GM12878 (cell line): ENCODE measurements at regions not wholly inside any gene's neighbourhood (a gene's known extent, or its start where the extent isn't known, plus 50 kb on each side); places are given as distances from the start of the nearest gene placed in this dataset.

Experiments
- ATAC-seq: fragments of 200-7000 bp; cut with Tn5 transposase; 3 replicates; pipeline ENCODE4 v1.9.1; 2020; ENCODE audit warnings: mild to moderate bottlenecking, moderate library complexity
- BruUV-seq: library from RNA; stranded (reverse); fragments of 400-500 nt; replicated peaks from 2 replicates; lab custom pipeline; 2021; lab: Mats Ljungman, UMichigan
- CTCF ChIA-PET: fragments of 300-600 bp; sonication (Branson Sonifier 250); formaldehyde crosslinking; extraction: SDS; loops from one replicate; lab custom pipeline; 2021; ENCODE audit warnings: inconsistent platforms; lab: Yijun Ruan, JAX
- POLR2A ChIA-PET: fragments of 350-600 bp; formaldehyde crosslinking; extraction: SDS; loops from one replicate; lab custom pipeline; 2021; ENCODE audit warnings: inconsistent platforms; lab: Charles Lee
- RAD21 ChIA-PET: fragments of 300-600 bp; sonication (Branson Sonifier 250); formaldehyde crosslinking; loops from one replicate; lab custom pipeline; 2023; ENCODE audit warnings: antibody characterized with exemption; ENCODE audit not compliant: unreplicated experiment; lab: Charles Lee
- SMC1A ChIA-PET: fragments of 300-600 bp; sonication (Branson Sonifier 250); formaldehyde crosslinking; loops from one replicate; lab custom pipeline; 2023; ENCODE audit not compliant: unreplicated experiment, uncharacterized antibody; lab: Charles Lee
- DNase-seq: peaks from one replicate; pipeline ENCODE4 v3.0.0-alpha.2; 2011; ENCODE audit warnings: low read depth, low spot score
- FAIRE-seq: peaks from 3 replicates; lab custom pipeline; 2011; peaks lifted over from hg19 to GRCh38; lab: Jason Lieb, UNC
- H2AFZ ChIP-seq: 2 replicates; pipeline ENCODE4 v1.6.0; 2011; ENCODE audit warnings: low read depth, low read length, control low read depth; ENCODE audit not compliant: control insufficient read depth
- H3K27ac ChIP-seq: 2 replicates; pipeline ENCODE4 v1.5.1; 2011; ENCODE audit warnings: control low read depth; ENCODE audit not compliant: control insufficient read depth, insufficient read depth
- H3K27me3 ChIP-seq, 2 experiments: replicated peaks in 1 of 2; 2 replicates each; pipeline versions ENCODE4 v1.6.0 to v1.6.1; 2011; ENCODE audit warnings: low read length in 1 of 2; ENCODE audit not compliant: control insufficient read depth in 2 of 2, insufficient read depth in 2 of 2
- H3K36me3 ChIP-seq, 2 experiments: 2 replicates each; pipeline ENCODE4 v1.5.1; 2011; ENCODE audit warnings: low read length in 1 of 2; ENCODE audit not compliant: control insufficient read depth in 2 of 2, insufficient read depth in 2 of 2
- H3K4me1 ChIP-seq: 2 replicates; pipeline ENCODE4 v1.6.1; 2011; ENCODE audit warnings: mild to moderate bottlenecking, low read length, moderate library complexity, mixed read lengths; ENCODE audit not compliant: control insufficient read depth, insufficient read depth
- H3K4me2 ChIP-seq: 2 replicates; pipeline ENCODE4 v1.6.0; 2011; ENCODE audit warnings: control low read depth; ENCODE audit not compliant: control insufficient read depth, insufficient read depth
- H3K4me3 ChIP-seq: fragments of 200-600 bp; sonication (generic); 2 replicates; pipeline ENCODE4 v1.5.1; 2016
- H3K79me2 ChIP-seq: 2 replicates; pipeline ENCODE4 v1.6.0; 2011; ENCODE audit warnings: low read length; ENCODE audit not compliant: control insufficient read depth, insufficient read depth
- H3K9ac ChIP-seq: 2 replicates; pipeline ENCODE4 v1.8.0; 2011; ENCODE audit warnings: low read length, control low read depth, mixed read lengths; ENCODE audit not compliant: control insufficient read depth, insufficient read depth
- H3K9me3 ChIP-seq: replicated peaks from 3 replicates; pipeline ENCODE4 v1.5.1; 2011; ENCODE audit warnings: mild to moderate bottlenecking, low read length; ENCODE audit not compliant: control insufficient read depth, insufficient read depth
- H4K20me1 ChIP-seq: 2 replicates; pipeline ENCODE4 v1.6.0; 2011; ENCODE audit not compliant: control insufficient read depth, insufficient read depth
- ATF7 ChIP-seq: fragments of 450-650 bp; IDR thresholded peaks from 2 replicates; pipeline ENCODE4 v1.6.1; 2016; ENCODE audit warnings: low read depth, mild to moderate bottlenecking
- BCL11A ChIP-seq: IDR thresholded peaks from 2 replicates; pipeline ENCODE4 v1.6.1; 2011; ENCODE audit warnings: low read depth, low read length
- DPF2 ChIP-seq: fragments of 450-650 bp; IDR thresholded peaks from 2 replicates; pipeline ENCODE4 v1.6.1; 2017; ENCODE audit warnings: mild to moderate bottlenecking
- HCFC1 ChIP-seq: fragments of 150-350 bp; IDR thresholded peaks from 2 replicates; pipeline ENCODE4 v1.6.1; 2014; ENCODE audit warnings: low read length
- HDGF ChIP-seq: fragments of 450-650 bp; IDR thresholded peaks from 2 replicates; pipeline ENCODE4 v1.6.1; 2016; ENCODE audit warnings: antibody characterized with exemption
- IKZF2 ChIP-seq, 2 experiments: fragments of 450-650 bp; IDR thresholded peaks; 2 replicates each; pipeline ENCODE4 v1.6.1; 2017; ENCODE audit warnings: mild to moderate bottlenecking in 2 of 2, moderate library complexity in 2 of 2
- MYB ChIP-seq: fragments of 150-350 bp; IDR thresholded peaks from 2 replicates; pipeline ENCODE4 v1.6.1; 2014; ENCODE audit warnings: mild to moderate bottlenecking, low read depth, low read length, borderline replicate concordance
- SMC3 ChIP-seq: IDR thresholded peaks from 2 replicates; pipeline ENCODE4 v1.6.1; 2011; ENCODE audit warnings: low read length, improper control_type of control experiment, borderline replicate concordance
- SREBF1 ChIP-seq: IDR thresholded peaks from 2 replicates; pipeline ENCODE4 v1.6.1; 2012; ENCODE audit warnings: mild to moderate bottlenecking, low read length
- ZBED1 ChIP-seq: IDR thresholded peaks from 2 replicates; pipeline ENCODE4 v1.6.1; 2016; ENCODE audit warnings: borderline replicate concordance
- ZNF24 ChIP-seq: fragments of 450-650 bp; IDR thresholded peaks from 2 replicates; pipeline ENCODE4 v1.6.1; 2017; ENCODE audit warnings: antibody characterized with exemption, mild to moderate bottlenecking
- WGBS: methylation state at CpG from one replicate; pipeline ENCODE4 v1.1.6; 2016; ENCODE audit warnings: low lambda C conversion rate; ENCODE audit not compliant: insufficient replicate concordance, insufficient coverage; ENCODE audit errors: missing lambda C conversion rate; 5-methylcytosine and 5-hydroxymethylcytosine counted together
- in situ Hi-C: fragments of 300-500 bp; cut with MboI; formaldehyde crosslinking; loops from 9 replicates; pipeline ENCODE4 v1.14.3; 2018; ENCODE audit warnings: mixed read lengths
- intact Hi-C: fragments of 100-400 bp; cut with micrococcal nuclease; formaldehyde crosslinking; loops from one replicate; pipeline ENCODE4 v1.14.2; 2022; ENCODE audit not compliant: unreplicated experiment
- TF ChIP-seq, protein P1 (sequence below): fragments of 450-650 bp; IDR thresholded peaks from 2 replicates; pipeline ENCODE4 v1.6.1; 2016; ENCODE audit warnings: mild to moderate bottlenecking, moderate library complexity, borderline replicate concordance
- TF ChIP-seq, protein P2 (sequence below): fragments of 450-650 bp; conservative IDR thresholded peaks from 2 replicates; pipeline ENCODE4 v1.6.1; 2017; ENCODE audit warnings: mild to moderate bottlenecking, moderate library complexity

DNA sequence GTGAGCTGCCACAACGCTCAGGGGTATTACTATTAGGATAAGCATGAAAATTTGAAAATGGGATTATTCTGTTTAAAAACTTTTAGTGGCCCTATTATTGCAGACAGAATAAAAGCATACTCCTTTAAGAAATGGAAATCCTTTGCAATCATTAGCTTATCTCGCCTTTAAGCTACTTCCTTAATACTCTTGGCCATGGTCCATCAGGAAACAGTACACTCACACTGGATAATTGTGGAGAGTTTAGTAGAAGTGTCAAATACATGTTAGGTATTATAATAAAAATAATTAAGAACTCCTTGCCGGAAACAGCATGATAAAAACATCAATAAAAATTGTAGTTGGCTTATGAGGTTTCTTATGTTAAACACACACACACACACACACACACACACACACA, 100.4 kb upstream of the PPFIA2 start:
- ChIA-PET SMC1A (interaction anchor here (0.5 to 2.2 kb wide), 5 partner anchors 10 to 132 kb away, joined by 3 to 9 read pairs (median 3); no protein-coding TSS in a partner anchor), RAD21 (interaction anchor here (0.6 kb wide), 1 partner anchor 46 kb away, joined by 3 read pairs; no protein-coding TSS in a partner anchor), CTCF (interaction anchor here (0.8 to 1.3 kb wide), 3 partner anchors 9 to 26 kb away, joined by 3 to 6 read pairs (median 3); no protein-coding TSS in a partner anchor), POLR2A (no interaction called here)
- TF ChIP-seq SREBF1 (no peak), HCFC1 (no peak), DPF2 (no peak), IKZF2 (IDR thresholded peaks at IDR 0.05) (no peak)
- no peak for ATAC-seq
- BruUV-seq: no TSS peak
- DNase-seq: no peak
- no peak overlapping the region for H3K4me2 ChIP-seq
- H4K20me1 ChIP-seq: no peaks in the 10 kb centered on the region
- H3K79me2 ChIP-seq: no peaks in the 10 kb centered on the region
- H3K4me1 ChIP-seq: no peaks in the 10 kb centered on the region
- H3K27me3 ChIP-seq: no peaks in the 10 kb centered on the region
- intact Hi-C loops: no loop called here
- no peak overlapping the region for H3K4me3 ChIP-seq
- H3K9ac ChIP-seq: no peak overlapping the region
- no peak overlapping the region for H3K27ac ChIP-seq
- no peaks in the 10 kb centered on the region for H3K9me3 ChIP-seq
- no peaks in the 10 kb centered on the region for H3K36me3 ChIP-seq
- FAIRE-seq: no peak
- H2AFZ ChIP-seq: no peak overlapping the region
- WGBS: 3% methylated on average over 3 of the region's 3 CpGs
- in situ Hi-C loops: no loop called here

DNA sequence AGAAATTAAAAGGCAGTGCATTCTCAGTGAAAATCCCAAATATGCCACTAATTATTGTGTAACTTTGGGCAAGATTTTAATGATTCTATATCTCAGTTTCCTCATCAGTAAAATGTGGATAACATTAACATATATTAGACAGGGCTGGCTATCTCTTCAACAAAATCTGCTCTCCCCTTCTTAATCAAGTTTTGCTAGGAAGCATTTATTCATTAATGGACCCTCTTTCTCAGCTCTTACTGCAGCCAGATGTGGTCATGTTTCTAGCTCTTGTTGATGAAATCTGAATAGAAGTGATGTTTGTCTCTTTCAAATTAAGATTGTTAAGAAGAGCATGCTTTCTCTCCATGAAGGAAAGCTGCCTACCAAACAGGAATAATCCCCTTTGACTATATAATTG, 84.4 kb upstream of the PPFIA2 start:
- in situ Hi-C loops: no loop called here
- Histone ChIP-seq H3K36me3 (no peaks in the 10 kb centered on the region), H3K27me3 (no peaks in the 10 kb centered on the region), H3K9me3 (no peaks in the 10 kb centered on the region), H3K4me1 (no peaks in the 10 kb centered on the region), H3K27ac (no peak overlapping the region), H3K4me2 (no peak overlapping the region), H2AFZ (no peak overlapping the region), H3K9ac (no peak overlapping the region), H3K79me2 (no peaks in the 10 kb centered on the region), H4K20me1 (no peaks in the 10 kb centered on the region), H3K4me3 (no peak overlapping the region)
- ChIA-PET CTCF (interaction anchor here (0.8 to 1.3 kb wide), 4 partner anchors 10 to 1906 kb away, joined by 3 to 4 read pairs (median 3); no protein-coding TSS in a partner anchor), RAD21 (no interaction called here), SMC1A (interaction anchor here (0.5 to 2.1 kb wide), 5 partner anchors 8 to 98 kb away, joined by 3 to 6 read pairs (median 3); no protein-coding TSS in a partner anchor), POLR2A (no interaction called here)
- no peak for ATAC-seq
- no TSS peak for BruUV-seq
- no peak for DNase-seq
- intact Hi-C loops: no loop called here
- no peak for FAIRE-seq
- TF ChIP-seq HDGF (no peak), ZNF24 (no peak), MYB (no peak), ZBED1 (no peak), SMC3 (no peak), ATF7 (no peak), BCL11A (no peak)
- TF ChIP-seq, protein P1, sequence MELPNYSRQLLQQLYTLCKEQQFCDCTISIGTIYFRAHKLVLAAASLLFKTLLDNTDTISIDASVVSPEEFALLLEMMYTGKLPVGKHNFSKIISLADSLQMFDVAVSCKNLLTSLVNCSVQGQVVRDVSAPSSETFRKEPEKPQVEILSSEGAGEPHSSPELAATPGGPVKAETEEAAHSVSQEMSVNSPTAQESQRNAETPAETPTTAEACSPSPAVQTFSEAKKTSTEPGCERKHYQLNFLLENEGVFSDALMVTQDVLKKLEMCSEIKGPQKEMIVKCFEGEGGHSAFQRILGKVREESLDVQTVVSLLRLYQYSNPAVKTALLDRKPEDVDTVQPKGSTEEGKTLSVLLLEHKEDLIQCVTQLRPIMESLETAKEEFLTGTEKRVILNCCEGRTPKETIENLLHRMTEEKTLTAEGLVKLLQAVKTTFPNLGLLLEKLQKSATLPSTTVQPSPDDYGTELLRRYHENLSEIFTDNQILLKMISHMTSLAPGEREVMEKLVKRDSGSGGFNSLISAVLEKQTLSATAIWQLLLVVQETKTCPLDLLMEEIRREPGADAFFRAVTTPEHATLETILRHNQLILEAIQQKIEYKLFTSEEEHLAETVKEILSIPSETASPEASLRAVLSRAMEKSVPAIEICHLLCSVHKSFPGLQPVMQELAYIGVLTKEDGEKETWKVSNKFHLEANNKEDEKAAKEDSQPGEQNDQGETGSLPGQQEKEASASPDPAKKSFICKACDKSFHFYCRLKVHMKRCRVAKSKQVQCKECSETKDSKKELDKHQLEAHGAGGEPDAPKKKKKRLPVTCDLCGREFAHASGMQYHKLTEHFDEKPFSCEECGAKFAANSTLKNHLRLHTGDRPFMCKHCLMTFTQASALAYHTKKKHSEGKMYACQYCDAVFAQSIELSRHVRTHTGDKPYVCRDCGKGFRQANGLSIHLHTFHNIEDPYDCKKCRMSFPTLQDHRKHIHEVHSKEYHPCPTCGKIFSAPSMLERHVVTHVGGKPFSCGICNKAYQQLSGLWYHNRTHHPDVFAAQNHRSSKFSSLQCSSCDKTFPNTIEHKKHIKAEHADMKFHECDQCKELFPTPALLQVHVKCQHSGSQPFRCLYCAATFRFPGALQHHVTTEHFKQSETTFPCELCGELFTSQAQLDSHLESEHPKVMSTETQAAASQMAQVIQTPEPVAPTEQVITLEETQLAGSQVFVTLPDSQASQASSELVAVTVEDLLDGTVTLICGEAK: no peak
- TF ChIP-seq, protein P2, sequence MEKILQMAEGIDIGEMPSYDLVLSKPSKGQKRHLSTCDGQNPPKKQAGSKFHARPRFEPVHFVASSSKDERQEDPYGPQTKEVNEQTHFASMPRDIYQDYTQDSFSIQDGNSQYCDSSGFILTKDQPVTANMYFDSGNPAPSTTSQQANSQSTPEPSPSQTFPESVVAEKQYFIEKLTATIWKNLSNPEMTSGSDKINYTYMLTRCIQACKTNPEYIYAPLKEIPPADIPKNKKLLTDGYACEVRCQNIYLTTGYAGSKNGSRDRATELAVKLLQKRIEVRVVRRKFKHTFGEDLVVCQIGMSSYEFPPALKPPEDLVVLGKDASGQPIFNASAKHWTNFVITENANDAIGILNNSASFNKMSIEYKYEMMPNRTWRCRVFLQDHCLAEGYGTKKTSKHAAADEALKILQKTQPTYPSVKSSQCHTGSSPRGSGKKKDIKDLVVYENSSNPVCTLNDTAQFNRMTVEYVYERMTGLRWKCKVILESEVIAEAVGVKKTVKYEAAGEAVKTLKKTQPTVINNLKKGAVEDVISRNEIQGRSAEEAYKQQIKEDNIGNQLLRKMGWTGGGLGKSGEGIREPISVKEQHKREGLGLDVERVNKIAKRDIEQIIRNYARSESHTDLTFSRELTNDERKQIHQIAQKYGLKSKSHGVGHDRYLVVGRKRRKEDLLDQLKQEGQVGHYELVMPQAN: no peak
